Left lobe of liver (tissue), 2 donors: ENCODE measurements at regions not wholly inside any gene's neighbourhood (a gene's known extent, or its start where the extent isn't known, plus 50 kb on each side); places are given as distances from the start of the nearest gene placed in this dataset.
A peak's percentile ranks its signal among the peaks of the same experiment; 100 is the strongest.
"Not testable (repeated sequence)": the region's sequence is repeated elsewhere in the genome, so short reads cannot be mapped to it uniquely, and the experiment has no call there.

ENCODE experiments used
- ATAC-seq: fragments of 200-7000 bp; cut with Tn5 transposase; one replicate; pipeline ENCODE4 v1.9.1; 2020; ENCODE audit warnings: mild to moderate bottlenecking, moderate library complexity
- DNase-seq: peaks from one replicate; pipeline ENCODE4 v3.0.0-alpha.2; 2020; ENCODE audit warnings: low spot score
- donor health status: DM: no; HTN: no; CAD: no; lungs with moderate emphysema.
- donor health status: DM: no; HTN: yes; CAD: no.

- DNase-seq: no peak
Observed at GRCh38 chr14:37711831-37712475, 116.5 kb downstream of the TTC6 start.

GRCh38 chr14:37712476-37712860 is 117.0 kb downstream of the TTC6 start:
- ATAC-seq, DNase-seq: not testable (repeated sequence)

More at GRCh38 chr14:37711831-37712475, 116.5 kb downstream of the TTC6 start:
- ATAC-seq: no peak

GRCh38 chr14:37712976-37713431 is 117.6 kb downstream of the TTC6 start:
- DNase-seq: no peak
- ATAC-seq: peak; percentile 41

GRCh38 chr14:37720131-37720530 is 124.7 kb downstream of the TTC6 start:
- no peak for ATAC-seq
- DNase-seq: no peak

- no peak for ATAC-seq
- no peak for DNase-seq
Observed at GRCh38 chr14:37721976-37722659, 126.7 kb downstream of the TTC6 start.

- no peak for DNase-seq
Observed at GRCh38 chr14:37723515-37723914, 128.1 kb downstream of the TTC6 start.

GRCh38 chr14:37726708-37727107 is 131.3 kb downstream of the TTC6 start:
- ATAC-seq (no peak), DNase-seq (no peak)

More at GRCh38 chr14:37723515-37723914, 128.1 kb downstream of the TTC6 start:
- ATAC-seq: no peak

GRCh38 chr14:37729218-37729617 is 133.8 kb downstream of the TTC6 start:
- DNase-seq (no peak), ATAC-seq (no peak)

GRCh38 chr14:37731094-37731493 is 135.7 kb downstream of the TTC6 start:
- ATAC-seq (no peak), DNase-seq (no peak)

GRCh38 chr14:37745657-37746056 is 150.2 kb downstream of the TTC6 start:
- ATAC-seq: no peak
- DNase-seq: no peak

GRCh38 chr14:37746140-37746832 is 150.9 kb downstream of the TTC6 start:
- DNase-seq: no peak
- ATAC-seq: no peak

- ATAC-seq (no peak), DNase-seq (no peak)
Observed at GRCh38 chr14:37753459-37753858, 158.0 kb downstream of the TTC6 start.

GRCh38 chr14:37760275-37760674 is 164.8 kb downstream of the TTC6 start:
- DNase-seq, ATAC-seq: not testable (repeated sequence)

GRCh38 chr14:37763266-37763665 is 167.8 kb downstream of the TTC6 start:
- ATAC-seq (no peak), DNase-seq (no peak)

- not testable (repeated sequence) for DNase-seq, ATAC-seq
Observed at GRCh38 chr14:37772283-37772682, 176.9 kb downstream of the TTC6 start.

- no peak for ATAC-seq
Observed at GRCh38 chr14:37776791-37777499, 181.5 kb downstream of the TTC6 start.

GRCh38 chr14:37778135-37778943 is 182.9 kb downstream of the TTC6 start:
- DNase-seq (no peak), ATAC-seq (no peak)

More at GRCh38 chr14:37776791-37777499, 181.5 kb downstream of the TTC6 start:
- DNase-seq: no peak

GRCh38 chr14:37779480-37779879 is 184.1 kb downstream of the TTC6 start:
- ATAC-seq: no peak

GRCh38 chr14:37780731-37781130 is 185.3 kb downstream of the TTC6 start:
- DNase-seq, ATAC-seq: not testable (repeated sequence)

More at GRCh38 chr14:37779480-37779879, 184.1 kb downstream of the TTC6 start:
- DNase-seq: no peak

GRCh38 chr14:37784203-37784826 is 188.9 kb downstream of the TTC6 start:
- not testable (repeated sequence) for DNase-seq, ATAC-seq
